BE2C (cell line): ENCODE measurements at regions not wholly inside any gene's neighbourhood (a gene's known extent, or its start where the extent isn't known, plus 50 kb on each side); places are given as distances from the start of the nearest gene placed in this dataset.
A peak's percentile ranks its signal among the peaks of the same experiment; 100 is the strongest.

Experiments
- DNase-seq: peaks from one replicate; pipeline ENCODE4 v3.0.0-alpha.2; 2020
- H3K27me3 ChIP-seq: fragments of 250-450 bp; sonication (Bioruptor Pico); 2 replicates; pipeline ENCODE4 v1.5.1; 2020; ENCODE audit warnings: mild to moderate bottlenecking
- H3K36me3 ChIP-seq: fragments of 250-450 bp; sonication (Bioruptor Pico); 2 replicates; pipeline ENCODE4 v1.5.1; 2020; ENCODE audit warnings: mild to moderate bottlenecking
- H3K4me1 ChIP-seq: fragments of 250-450 bp; sonication (Bioruptor Pico); 2 replicates; pipeline ENCODE4 v1.5.1; 2020
- H3K4me3 ChIP-seq: 2 replicates; pipeline ENCODE4 v1.5.1; 2011; ENCODE audit warnings: low read depth, low read length
- H3K9me3 ChIP-seq: fragments of 250-450 bp; sonication (Bioruptor Pico); 2 replicates; pipeline ENCODE4 v1.5.1; 2020
- TF ChIP-seq, protein P1 (sequence below): IDR thresholded peaks from 2 replicates; pipeline ENCODE4 v1.5.1; 2012; ENCODE audit warnings: mild to moderate bottlenecking, low read depth, low read length

DNA sequence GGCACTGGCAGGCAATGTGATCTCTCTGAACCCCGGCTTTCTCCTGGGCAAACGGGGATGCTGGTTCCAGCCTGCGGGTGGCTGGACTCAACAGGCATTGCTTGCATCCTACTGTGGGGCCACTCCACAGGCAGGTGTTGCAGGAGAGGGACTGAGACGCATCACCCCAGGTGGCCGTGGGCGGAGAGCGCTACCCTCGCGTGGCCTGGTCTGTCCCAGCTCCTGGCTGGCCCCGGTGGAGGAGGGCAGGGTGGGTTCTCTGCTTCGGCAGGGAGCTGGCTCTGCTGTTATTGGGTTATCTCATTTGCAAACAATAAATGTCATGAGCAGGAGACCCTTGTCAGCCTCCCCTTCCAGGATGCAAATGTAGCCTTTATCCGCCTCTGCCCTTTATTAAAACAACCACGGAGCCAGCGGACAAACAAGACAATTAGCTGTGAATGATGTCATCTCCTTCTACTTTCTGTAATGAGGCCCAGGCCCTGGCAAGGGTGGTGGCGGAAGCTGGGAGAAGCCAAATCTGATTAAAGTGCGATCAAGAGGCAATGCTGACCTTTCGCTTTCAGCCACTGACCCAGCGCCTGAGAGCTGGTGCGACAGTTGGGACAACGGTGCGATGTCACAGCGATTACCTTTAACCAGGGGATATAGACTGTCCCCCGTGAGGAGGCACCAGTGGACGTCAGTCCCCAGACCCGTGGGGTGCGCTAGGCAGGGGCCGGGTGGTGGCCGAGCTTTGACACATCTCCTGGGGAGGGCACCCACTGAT lies 161.8 kb downstream of the KIF26A start:
- peak overlapping the region; percentile 11; the same call in 1 of the 2 replicates for H3K4me3 ChIP-seq
- H3K4me1 ChIP-seq: peaks cover 39% of the 10 kb centered on the region
- no peaks in the 10 kb centered on the region for H3K36me3 ChIP-seq
- TF ChIP-seq, protein P1, sequence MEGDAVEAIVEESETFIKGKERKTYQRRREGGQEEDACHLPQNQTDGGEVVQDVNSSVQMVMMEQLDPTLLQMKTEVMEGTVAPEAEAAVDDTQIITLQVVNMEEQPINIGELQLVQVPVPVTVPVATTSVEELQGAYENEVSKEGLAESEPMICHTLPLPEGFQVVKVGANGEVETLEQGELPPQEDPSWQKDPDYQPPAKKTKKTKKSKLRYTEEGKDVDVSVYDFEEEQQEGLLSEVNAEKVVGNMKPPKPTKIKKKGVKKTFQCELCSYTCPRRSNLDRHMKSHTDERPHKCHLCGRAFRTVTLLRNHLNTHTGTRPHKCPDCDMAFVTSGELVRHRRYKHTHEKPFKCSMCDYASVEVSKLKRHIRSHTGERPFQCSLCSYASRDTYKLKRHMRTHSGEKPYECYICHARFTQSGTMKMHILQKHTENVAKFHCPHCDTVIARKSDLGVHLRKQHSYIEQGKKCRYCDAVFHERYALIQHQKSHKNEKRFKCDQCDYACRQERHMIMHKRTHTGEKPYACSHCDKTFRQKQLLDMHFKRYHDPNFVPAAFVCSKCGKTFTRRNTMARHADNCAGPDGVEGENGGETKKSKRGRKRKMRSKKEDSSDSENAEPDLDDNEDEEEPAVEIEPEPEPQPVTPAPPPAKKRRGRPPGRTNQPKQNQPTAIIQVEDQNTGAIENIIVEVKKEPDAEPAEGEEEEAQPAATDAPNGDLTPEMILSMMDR: no peak
- no peaks in the 10 kb centered on the region for H3K9me3 ChIP-seq
- no peaks in the 10 kb centered on the region for H3K27me3 ChIP-seq
- peak; percentile 70 for DNase-seq

DNA sequence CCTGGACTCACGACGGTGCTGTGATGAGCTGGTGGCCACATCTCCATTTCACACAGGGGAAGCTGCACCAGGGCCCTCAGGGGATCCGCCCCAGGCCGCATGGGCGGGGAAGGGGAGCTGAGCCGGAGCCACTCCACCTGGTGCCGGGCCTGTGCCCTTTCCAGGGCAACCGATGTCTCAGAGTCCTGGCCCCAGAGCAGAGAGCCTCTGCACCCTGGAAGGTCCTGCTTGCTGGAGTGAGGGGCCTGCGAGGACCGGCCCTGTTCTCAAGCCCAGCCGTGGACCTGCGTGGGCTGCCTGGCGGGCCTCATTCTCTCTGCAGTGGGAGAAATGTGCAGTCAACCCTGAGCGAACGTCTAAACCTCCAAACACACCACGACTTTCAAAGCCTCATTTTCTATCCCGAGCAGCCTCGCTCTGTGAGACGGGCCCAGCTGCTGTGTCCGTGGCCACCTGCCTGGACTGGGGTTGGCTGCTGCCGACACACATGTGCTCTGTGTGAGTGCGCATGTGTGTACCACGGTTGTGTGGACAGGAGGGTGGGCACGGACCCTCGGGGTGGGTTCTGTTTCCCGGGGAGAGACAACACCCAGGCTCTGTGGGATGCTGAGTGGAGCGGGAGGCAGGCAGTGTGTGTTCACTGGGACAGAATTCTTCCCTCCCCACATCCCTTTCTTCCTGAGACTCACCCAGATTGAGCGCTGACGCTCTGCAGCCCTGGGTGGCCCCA lies 163.5 kb downstream of the KIF26A start:
- no peak overlapping the region for H3K4me3 ChIP-seq
- no peaks in the 10 kb centered on the region for H3K9me3 ChIP-seq
- TF ChIP-seq, protein P1: no peak
- peaks cover 30% of the 10 kb centered on the region for H3K4me1 ChIP-seq
- no peak for DNase-seq
- no peaks in the 10 kb centered on the region for H3K36me3 ChIP-seq
- no peaks in the 10 kb centered on the region for H3K27me3 ChIP-seq

DNA sequence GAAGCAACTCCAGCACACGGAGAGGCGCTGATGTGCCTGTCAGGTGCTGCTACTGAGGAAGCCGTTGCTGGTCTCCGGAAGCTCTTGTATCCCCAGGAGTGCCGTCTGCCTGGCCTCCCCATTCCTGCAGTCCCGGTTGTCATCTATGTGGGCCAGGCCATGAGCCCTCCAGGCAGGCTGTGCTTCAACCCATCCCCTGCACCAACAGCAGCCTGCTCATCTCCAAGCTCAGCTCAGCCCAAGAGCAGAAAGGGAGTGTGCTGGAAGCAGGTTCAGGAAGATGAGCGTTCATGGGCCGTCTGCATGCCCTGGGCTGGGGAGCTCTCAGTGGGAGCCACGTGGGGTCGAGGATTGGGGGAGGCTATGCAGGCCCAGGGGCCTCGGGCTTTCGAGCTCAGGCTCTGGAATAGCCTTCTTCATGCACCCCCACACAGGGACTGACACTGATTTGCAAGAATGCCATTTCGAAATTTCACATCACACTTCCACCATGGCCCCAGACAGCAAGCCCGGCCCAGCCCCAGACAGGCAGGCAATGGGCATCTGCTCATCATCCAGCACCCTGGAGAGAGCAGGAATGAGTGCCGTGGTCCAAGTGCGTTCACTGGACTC lies 164.5 kb downstream of the KIF26A start:
- H3K27me3 ChIP-seq: no peaks in the 10 kb centered on the region
- no peaks in the 10 kb centered on the region for H3K9me3 ChIP-seq
- H3K4me1 ChIP-seq: peaks cover 22% of the 10 kb centered on the region
- H3K36me3 ChIP-seq: no peaks in the 10 kb centered on the region
- TF ChIP-seq, protein P1: no peak
- DNase-seq: no peak
- no peak overlapping the region for H3K4me3 ChIP-seq

DNA sequence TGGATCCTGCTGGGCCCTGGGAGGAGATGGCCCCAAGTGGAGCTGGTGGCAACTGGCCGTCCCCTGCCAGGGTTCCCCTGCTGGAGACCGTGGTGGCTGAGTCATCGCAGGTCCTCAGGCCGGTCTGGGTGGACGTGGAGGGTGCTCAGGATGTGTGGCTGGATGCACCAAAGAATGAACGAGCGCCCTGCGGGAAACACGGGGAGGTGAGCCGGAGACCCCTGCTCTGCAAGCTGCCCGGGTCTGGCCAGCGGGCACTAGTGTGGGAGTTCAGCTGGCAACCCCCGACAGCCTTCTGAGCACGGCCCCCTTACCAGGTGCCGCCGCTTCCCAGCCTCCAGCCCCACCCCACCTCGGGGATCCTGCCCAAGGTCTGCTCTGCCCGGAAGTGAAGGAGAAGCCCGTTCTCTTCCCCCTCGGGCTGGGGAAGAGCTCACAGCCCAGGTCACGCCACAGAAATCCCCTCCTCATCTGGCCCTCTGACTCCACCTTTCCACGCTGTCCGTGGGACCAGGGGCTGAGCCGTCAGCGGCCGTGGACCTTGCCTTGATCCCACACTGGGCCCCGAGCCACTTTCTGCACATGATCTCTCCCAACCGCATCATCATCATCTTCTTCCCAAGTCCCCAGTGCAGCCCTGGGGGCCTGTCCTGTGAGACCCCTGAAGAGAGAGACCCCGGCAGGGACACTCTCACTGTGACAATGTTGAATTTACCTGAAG lies 165.5 kb downstream of the KIF26A start:
- no peaks in the 10 kb centered on the region for H3K27me3 ChIP-seq
- no peaks in the 10 kb centered on the region for H3K36me3 ChIP-seq
- TF ChIP-seq, protein P1: no peak
- no peak overlapping the region for H3K4me3 ChIP-seq
- peaks cover 18% of the 10 kb centered on the region for H3K4me1 ChIP-seq
- no peak for DNase-seq
- H3K9me3 ChIP-seq: no peaks in the 10 kb centered on the region

DNA sequence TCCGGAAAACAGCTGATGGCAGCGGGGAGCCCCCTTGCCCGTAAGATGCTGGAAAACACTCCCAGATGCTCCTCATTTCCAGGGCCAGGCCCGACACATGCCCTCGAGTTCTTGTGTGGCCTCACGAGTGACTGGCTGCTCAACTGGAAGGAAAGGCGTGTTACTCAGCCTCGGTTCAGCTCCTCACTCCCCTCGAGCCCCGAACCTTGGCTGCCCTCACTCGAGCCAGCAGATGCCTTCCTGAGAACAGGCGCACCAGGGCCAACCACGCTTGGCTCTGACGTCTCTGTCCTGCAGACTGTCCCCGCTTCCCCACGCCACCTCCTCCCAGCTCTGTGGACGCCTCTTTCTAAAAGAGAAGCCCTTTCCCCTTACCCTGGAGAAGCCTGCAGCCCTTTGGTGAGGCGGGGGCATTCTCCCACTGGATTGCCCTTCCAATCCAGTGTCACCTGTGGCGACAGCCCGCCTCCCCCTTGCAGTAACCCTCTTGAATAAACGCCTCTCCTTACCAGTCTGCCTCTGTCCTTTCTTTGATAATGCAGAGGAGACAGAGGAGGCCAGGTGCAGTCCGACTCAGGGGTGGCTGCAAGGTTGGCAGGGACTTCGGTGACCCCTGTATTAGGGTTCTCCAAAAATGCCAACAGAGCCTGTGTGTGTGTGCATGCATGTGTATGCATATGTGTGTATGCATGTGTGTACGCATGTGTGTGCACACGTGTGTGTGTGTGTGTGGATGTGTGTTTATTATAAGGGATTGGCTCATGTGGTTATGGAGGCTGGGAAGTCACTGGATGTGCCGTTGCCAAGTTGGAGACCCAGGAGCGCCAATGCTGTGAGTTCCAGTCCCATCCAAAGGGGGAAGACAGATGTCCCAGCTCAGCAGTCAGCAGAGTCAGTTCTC lies 166.3 kb downstream of the KIF26A start:
- Histone ChIP-seq H3K4me1 (peaks cover 15% of the 10 kb centered on the region), H3K36me3 (no peaks in the 10 kb centered on the region), H3K4me3 (no peak overlapping the region)

More for the DNA sequence above, 166.3 kb downstream of the KIF26A start:
- no peaks in the 10 kb centered on the region for H3K27me3 ChIP-seq
- TF ChIP-seq, protein P1: no peak
- no peaks in the 10 kb centered on the region for H3K9me3 ChIP-seq
- DNase-seq: no peak
